Heart left ventricle (tissue), 13 donors: ENCODE measurements at regions not wholly inside any gene's neighbourhood (a gene's known extent, or its start where the extent isn't known, plus 50 kb on each side); places are given as distances from the start of the nearest gene placed in this dataset.

Source experiments
- CTCF ChIP-seq, 12 donors: fragments of 200-600 bp; sonication (generic) in 4 of 12; IDR thresholded peaks; one replicate each; pipeline versions ENCODE4 v1.5.0 to v1.8.0; 2018 to 2022; ENCODE audit warnings: antibody characterized with exemption in 12 of 12, mild to moderate bottlenecking in 5 of 12
- POLR2A ChIP-seq, 2 donors: fragments of 450-650 bp; IDR thresholded peaks; one replicate each; pipeline ENCODE4 v1.6.1; 2017; ENCODE audit warnings: antibody characterized with exemption in 2 of 2, mild to moderate bottlenecking in 2 of 2, moderate library complexity in 2 of 2
- donor health status: ischemic (EF 13 %, LVEDD 7.1; RV severe dilation, severe dysfunction).
- donor health status: DM: no; HTN: yes; CAD: no.
- donor health status: DM: no; HTN: no; CAD: no.
- donor health status: ischemic (EF 25% LVEDD 6.9; RV normal size, moderate dysfunction).
- donor health status: ischemic (EF 25% LVEDD 5.7; RV mildly dilated, moderate dysfunction).
- donor health status: ischemic (EF 35%, LVEDD 5.7; RV mildly dilated, moderate dysfunction).
- donor health status: nonischemic (EF 11% LVEDD 7.7; RV severe dilation, severe dysfunction).
- donor health status: DM: yes; HTN: yes; CAD: no.
- donor health status: PGD.
- donor health status: ischemic (EF 29% LVEDD 5.4; RV normal size, mild dysfunction).
- donor health status: nonischemic (EF 23%, LVEDD 6.1; RV moderate dilation, normal function).

- TF ChIP-seq CTCF (IDR thresholded peaks at IDR 0.05): no peak
- TF ChIP-seq POLR2A (IDR thresholded peaks at IDR 0.05): no peak
Measured at GRCh38 chr17:53406907-53407306, 415.8 kb upstream of the KIF2B start.
